Large intestine (tissue), 3 donors: ENCODE measurements at regions not wholly inside any gene's neighbourhood (a gene's known extent, or its start where the extent isn't known, plus 50 kb on each side); places are given as distances from the start of the nearest gene placed in this dataset.

ENCODE experiments used
- DNase-seq, 2 donors: peaks; one replicate each; pipeline versions ENCODE4 v3.0.0 to v3.0.0-alpha.2; 2013
- H3K27ac ChIP-seq: one replicate; pipeline ENCODE4 v1.5.1; 2013; ENCODE audit warnings: low read length
- H3K27me3 ChIP-seq: 2 replicates; pipeline ENCODE4 v1.6.1; 2013; ENCODE audit warnings: low read length; ENCODE audit not compliant: control insufficient read depth, insufficient read depth
- H3K36me3 ChIP-seq: 2 replicates; pipeline ENCODE4 v1.6.1; 2013; ENCODE audit warnings: low read length; ENCODE audit not compliant: control insufficient read depth, insufficient read depth
- H3K4me1 ChIP-seq: one replicate; pipeline ENCODE4 v1.6.1; 2013; ENCODE audit warnings: low read length; ENCODE audit not compliant: control insufficient read depth, insufficient read depth
- H3K4me3 ChIP-seq: one replicate; pipeline ENCODE4 v1.5.1; 2013; ENCODE audit warnings: low read length
- H3K9me3 ChIP-seq: one replicate; pipeline ENCODE4 v1.6.1; 2013; ENCODE audit warnings: mild to moderate bottlenecking, low read depth, low read length, moderate library complexity; ENCODE audit not compliant: control insufficient read depth
- WGBS: methylation state at CpG from one replicate; pipeline ENCODE4 v1.1.5; 2013; ENCODE audit warnings: low lambda C conversion rate; ENCODE audit not compliant: insufficient coverage; 5-methylcytosine and 5-hydroxymethylcytosine counted together

DNA sequence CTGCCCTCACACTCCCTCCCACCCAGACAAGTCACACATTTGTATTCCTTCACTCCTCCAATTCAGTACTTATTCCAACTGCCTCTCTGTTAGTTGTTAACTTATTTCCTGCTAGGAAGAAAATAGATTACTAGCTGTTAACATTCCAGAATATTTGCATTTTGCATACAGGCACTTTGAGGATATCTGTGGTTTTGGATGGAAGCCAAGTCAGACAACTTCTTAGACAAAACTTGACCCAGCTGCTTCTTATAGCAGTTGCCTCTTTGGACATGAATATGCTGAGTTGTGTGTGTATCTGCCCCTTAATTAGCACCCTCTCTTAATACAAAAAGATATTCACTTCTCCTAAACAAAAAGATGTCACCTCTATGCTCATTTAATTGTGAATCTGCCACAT, 1280.6 kb upstream of the ACO1 start:
- Histone ChIP-seq H3K4me3 (no peak overlapping the region), H3K9me3 (no peaks in the 10 kb centered on the region), H3K36me3 (no peaks in the 10 kb centered on the region), H3K27ac (no peak overlapping the region), H3K4me1 (no peaks in the 10 kb centered on the region), H3K27me3 (no peaks in the 10 kb centered on the region)
- no peak for DNase-seq

DNA sequence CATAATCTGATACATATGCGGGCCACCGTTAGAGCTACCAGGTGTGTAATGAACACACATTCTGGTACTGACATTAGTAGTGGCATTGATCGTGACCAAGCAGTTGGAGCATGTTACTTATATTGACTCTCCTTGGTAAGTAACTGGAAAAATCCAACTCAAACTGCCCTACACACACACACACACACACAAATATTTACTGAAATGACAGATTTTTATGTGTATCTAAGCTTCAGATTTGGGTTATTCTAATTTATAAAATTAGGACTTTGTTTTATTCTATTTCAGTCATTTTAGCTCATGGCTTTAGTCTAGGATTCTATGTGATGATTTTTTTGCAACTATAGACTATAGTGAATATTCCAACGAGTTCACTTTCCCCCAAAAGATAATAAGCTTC, 1280.2 kb upstream of the ACO1 start:
- H3K4me1 ChIP-seq: no peaks in the 10 kb centered on the region
- no peak for DNase-seq
- H3K27me3 ChIP-seq: no peaks in the 10 kb centered on the region
- H3K4me3 ChIP-seq: no peak overlapping the region
- no peaks in the 10 kb centered on the region for H3K9me3 ChIP-seq
- 88% methylated on average over 1 of the region's 4 CpGs for WGBS
- no peak overlapping the region for H3K27ac ChIP-seq
- no peaks in the 10 kb centered on the region for H3K36me3 ChIP-seq

DNA sequence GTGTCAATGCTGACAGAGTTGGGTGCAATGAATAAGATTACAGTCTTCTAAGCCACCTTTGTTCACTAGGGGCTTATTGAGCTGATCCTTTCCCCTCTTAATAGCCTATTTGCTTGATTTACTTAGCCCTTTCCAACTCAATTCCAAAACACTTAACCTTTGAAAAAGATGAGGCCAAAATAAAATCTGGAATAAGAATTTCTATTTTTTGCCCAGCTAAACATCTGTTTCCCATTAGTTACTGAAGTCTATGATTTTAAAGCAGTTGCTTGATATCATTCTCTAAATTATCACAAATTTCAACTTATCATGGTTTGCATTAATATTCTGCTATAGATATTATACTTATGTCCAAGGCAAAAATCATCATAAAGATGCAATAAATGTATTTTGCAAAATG, 1272.0 kb upstream of the ACO1 start:
- no peak overlapping the region for H3K4me3 ChIP-seq
- H3K9me3 ChIP-seq: no peaks in the 10 kb centered on the region
- no peaks in the 10 kb centered on the region for H3K36me3 ChIP-seq
- no peak for DNase-seq
- no peaks in the 10 kb centered on the region for H3K4me1 ChIP-seq
- H3K27me3 ChIP-seq: no peaks in the 10 kb centered on the region
- no peak overlapping the region for H3K27ac ChIP-seq

DNA sequence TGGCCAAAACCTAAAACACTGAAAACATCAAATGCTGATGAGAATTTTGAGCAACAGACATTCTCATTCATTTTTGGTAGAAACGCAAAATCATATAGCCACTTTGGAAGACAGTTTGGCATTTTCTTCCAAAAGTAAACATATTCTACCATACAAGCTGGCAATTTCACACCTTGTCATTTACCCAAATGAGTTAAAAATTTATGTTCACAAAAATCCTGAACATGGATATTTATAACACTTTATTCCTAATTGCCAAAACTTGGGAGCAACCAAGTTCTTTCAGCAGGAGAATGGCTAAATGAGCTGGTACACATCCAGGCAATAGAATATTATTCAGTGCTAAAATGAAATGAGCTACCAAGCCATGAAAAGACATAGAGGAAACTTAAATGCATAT, 1270.1 kb upstream of the ACO1 start:
- no peak overlapping the region for H3K4me3 ChIP-seq
- WGBS: no CpG with 5 or more reads among the region's 1 CpG

DNA sequence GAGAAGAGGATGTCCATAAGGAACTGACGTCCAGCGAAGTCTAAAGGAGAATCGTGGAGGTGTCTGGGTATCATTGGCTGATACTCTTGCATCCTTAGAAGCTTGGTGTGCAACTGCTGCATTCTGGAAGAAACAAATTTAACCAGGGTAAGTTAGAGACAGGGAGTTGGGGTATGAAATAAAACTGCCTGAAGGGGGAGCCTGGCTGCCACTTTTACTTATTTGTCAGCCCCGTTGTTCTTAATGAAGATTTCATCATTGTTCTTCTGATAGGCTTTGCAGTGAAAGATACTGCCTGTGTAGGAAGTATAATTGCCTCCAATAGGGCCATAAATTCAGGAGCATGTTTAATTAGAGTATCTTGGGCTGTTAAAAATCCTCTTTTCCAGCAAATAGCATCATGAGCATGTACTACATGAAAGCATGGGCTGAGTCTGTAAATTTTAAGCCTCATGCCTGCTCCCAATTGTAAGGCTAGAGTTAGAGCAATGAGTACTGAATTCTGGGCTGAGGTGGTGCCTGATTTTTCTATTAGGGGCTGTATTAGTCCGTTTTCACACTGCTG, 1264.5 kb upstream of the ACO1 start:
- Histone ChIP-seq H3K27me3 (no peaks in the 10 kb centered on the region), H3K4me1 (no peaks in the 10 kb centered on the region), H3K9me3 (no peaks in the 10 kb centered on the region), H3K36me3 (no peaks in the 10 kb centered on the region), H3K4me3 (no peak overlapping the region), H3K27ac (no peak overlapping the region)
- no peak for DNase-seq
- 68% methylated on average over 4 of the region's 5 CpGs for WGBS

More for the DNA sequence above, 1270.1 kb upstream of the ACO1 start:
- no peaks in the 10 kb centered on the region for H3K4me1 ChIP-seq
- DNase-seq: no peak
- H3K27me3 ChIP-seq: no peaks in the 10 kb centered on the region
- H3K36me3 ChIP-seq: no peaks in the 10 kb centered on the region
- H3K9me3 ChIP-seq: no peaks in the 10 kb centered on the region
- no peak overlapping the region for H3K27ac ChIP-seq

DNA sequence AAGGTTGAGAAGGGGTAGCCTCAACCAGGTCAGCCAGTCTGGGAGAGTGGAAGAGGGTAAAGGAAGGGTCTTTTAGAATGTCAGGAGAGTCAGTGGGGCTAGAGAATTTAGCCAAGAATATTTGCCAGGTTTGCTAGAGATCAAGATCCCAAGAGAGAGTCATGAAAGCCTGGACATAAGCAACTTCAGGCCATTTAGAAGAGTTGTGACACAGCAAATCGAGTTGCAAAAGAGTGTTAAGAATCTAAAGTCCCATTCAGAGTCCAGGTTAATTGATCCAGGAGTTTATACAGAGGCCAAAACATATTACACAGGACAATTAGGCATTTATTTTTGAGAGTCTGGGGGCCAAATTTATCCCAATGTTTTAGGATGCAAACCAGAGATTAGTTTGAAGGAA, 1260.1 kb upstream of the ACO1 start:
- H3K27ac ChIP-seq: no peak overlapping the region
- no peak for DNase-seq
- no CpG with 5 or more reads among the region's 1 CpG for WGBS
- no peaks in the 10 kb centered on the region for H3K9me3 ChIP-seq
- no peak overlapping the region for H3K4me3 ChIP-seq
- no peaks in the 10 kb centered on the region for H3K36me3 ChIP-seq
- no peaks in the 10 kb centered on the region for H3K4me1 ChIP-seq
- H3K27me3 ChIP-seq: no peaks in the 10 kb centered on the region

DNA sequence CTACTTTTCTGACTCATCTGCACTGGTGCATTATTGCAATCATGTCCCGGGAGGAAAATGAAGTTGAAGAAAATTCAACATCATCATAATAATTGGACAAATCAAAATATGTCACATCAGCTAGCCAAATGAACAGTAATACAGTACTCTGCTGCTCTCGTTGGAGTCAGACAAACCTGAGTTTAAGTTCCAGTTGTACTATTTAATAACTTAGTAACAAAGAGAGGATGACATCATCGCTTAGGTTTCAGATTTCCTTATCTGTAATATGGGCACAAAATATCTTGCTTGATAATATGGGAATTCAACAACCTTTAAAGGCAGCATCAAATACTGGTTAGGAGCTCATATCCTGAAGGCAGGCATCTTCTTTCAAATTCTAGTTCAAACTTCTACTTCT, 1248.9 kb upstream of the ACO1 start:
- H3K4me1 ChIP-seq: no peaks in the 10 kb centered on the region
- 33% methylated on average over 1 of the region's 3 CpGs for WGBS
- no peaks in the 10 kb centered on the region for H3K36me3 ChIP-seq
- no peak overlapping the region for H3K27ac ChIP-seq
- no peak for DNase-seq
- no peaks in the 10 kb centered on the region for H3K9me3 ChIP-seq
- H3K4me3 ChIP-seq: no peak overlapping the region
- no peaks in the 10 kb centered on the region for H3K27me3 ChIP-seq

DNA sequence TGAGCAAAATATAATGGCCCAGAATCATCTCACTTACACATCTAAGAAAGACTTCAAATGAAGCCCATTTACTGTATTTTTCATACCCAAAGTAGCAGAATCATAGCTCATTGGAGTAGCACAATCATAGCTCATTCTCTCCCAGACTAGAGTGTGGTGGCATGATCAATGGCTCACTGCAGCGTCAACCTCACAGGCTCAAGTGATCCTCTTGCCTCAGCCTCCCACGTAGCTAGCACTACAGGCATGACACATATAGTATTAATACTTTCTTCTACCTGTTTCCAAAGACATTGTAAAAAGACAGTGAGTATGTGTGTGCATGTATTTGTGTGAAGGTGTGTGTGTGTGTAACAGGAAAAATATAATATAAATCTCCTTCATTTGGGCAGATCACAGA, 1247.9 kb upstream of the ACO1 start:
- no CpG with 5 or more reads among the region's 2 CpGs for WGBS
- Histone ChIP-seq H3K4me3 (no peak overlapping the region), H3K9me3 (no peaks in the 10 kb centered on the region), H3K36me3 (no peaks in the 10 kb centered on the region), H3K27ac (no peak overlapping the region), H3K4me1 (no peaks in the 10 kb centered on the region), H3K27me3 (no peaks in the 10 kb centered on the region)
- DNase-seq: no peak

DNA sequence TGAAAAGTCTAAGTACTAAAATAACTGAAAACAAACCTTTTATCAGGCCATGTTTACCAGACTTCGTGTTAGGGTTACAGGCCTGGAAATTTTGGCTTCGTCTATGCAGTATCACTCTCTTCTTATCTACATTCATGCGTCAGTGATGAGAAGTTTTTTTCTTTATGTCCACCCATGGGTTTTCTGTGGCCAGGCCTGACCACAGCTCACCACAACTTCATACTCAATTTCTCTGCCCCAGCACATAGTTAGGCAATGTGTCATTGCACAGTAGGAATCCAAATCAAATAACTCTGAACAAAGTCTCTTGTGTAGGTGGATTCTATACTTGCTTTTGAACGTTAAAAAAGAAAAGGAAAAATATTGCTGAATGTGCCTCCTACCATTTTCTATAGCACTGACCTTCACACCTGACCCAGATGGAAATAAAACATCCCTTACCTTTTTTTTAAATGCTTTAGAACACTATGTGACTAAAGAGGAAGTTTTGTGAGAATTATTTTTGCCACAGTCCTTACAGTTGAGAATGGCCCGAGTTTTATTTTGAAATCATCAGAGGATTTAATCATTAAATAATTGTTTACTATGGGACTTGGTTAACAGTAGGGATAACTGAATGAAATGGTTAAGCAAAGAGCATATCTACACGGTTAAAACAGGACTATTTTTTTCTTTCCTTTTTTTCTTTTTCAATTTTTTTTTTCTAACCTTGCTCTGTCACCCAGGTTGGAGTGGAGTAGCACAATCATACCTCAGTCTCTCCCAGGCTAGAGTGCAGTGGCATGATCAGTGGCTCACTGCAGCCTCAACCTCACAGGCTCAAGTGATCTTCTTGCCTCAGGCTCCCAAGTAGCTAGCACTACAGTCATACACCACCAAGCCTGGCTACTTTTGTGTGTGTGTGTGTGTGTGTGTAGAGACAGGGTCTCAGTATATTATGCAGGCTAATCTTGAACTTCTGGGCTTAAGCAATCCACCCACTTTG, 1247.0 kb upstream of the ACO1 start:
- 88% methylated on average over 3 of the region's 6 CpGs for WGBS
- no peak for DNase-seq

DNA sequence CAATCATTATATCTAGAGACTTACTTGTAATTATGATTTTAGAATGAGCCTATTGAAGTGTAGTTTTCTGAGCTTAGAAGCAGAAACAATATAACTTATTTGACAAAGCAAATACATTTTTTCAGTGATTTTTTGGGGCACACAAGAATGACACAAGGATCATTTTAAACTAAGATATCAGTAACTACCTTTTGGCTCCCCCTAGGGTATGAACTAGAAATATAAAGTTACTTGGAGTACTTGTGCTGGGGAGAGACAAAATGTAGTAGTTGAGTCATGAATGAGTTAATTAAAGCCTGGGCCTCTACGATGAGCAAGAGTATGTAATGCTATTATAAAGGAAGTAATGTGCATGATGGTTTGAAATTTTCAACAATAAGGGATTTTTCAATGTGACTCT, 1244.1 kb upstream of the ACO1 start:
- H3K9me3 ChIP-seq: no peaks in the 10 kb centered on the region
- no peak overlapping the region for H3K4me3 ChIP-seq
- no peaks in the 10 kb centered on the region for H3K36me3 ChIP-seq
- no peak for DNase-seq
- H3K27me3 ChIP-seq: no peaks in the 10 kb centered on the region
- 20% methylated on average over 1 of the region's 1 CpG for WGBS
- no peaks in the 10 kb centered on the region for H3K4me1 ChIP-seq
- H3K27ac ChIP-seq: no peak overlapping the region

More for the DNA sequence above, 1247.0 kb upstream of the ACO1 start:
- H3K27ac ChIP-seq: no peak overlapping the region
- H3K36me3 ChIP-seq: no peaks in the 10 kb centered on the region
- no peaks in the 10 kb centered on the region for H3K4me1 ChIP-seq
- H3K9me3 ChIP-seq: no peaks in the 10 kb centered on the region
- H3K4me3 ChIP-seq: no peak overlapping the region
- H3K27me3 ChIP-seq: no peaks in the 10 kb centered on the region

DNA sequence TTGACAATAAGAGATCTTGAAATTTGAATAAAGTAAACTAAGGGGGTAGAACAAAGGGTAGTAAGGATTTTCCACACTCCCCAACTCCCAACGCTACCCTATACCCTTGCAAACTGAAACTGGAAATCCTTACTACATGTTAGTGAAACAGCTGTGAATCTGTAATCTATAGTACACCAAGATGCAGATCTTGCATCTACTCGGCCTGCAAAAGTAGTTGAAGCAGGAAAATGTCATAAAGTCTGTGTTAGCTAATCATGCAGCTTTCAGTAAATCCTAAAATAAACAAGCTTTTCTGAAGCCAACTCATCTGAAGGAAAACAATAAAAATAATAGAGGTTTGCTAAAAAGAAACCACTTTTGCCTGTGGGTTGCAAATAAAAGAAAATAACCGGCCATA, 1242.0 kb upstream of the ACO1 start:
- DNase-seq: no peak
- Histone ChIP-seq H3K27me3 (no peaks in the 10 kb centered on the region), H3K4me1 (no peaks in the 10 kb centered on the region), H3K36me3 (no peaks in the 10 kb centered on the region), H3K4me3 (no peak overlapping the region), H3K27ac (no peak overlapping the region), H3K9me3 (no peaks in the 10 kb centered on the region)
- WGBS: 83% methylated on average over 1 of the region's 3 CpGs
